Glutamatergic neuron (in vitro differentiated cells): ENCODE measurements at regions not wholly inside any gene's neighbourhood (a gene's known extent, or its start where the extent isn't known, plus 50 kb on each side); places are given as distances from the start of the nearest gene placed in this dataset.

ENCODE experiments used
- DNase-seq: peaks from one replicate; pipeline ENCODE4 v3.0.0; 2022
- H3K27ac Mint-ChIP-seq: one replicate; pipeline ENCODE4 v1.8.0; 2020; ENCODE audit warnings: mild to moderate bottlenecking, mixed read lengths, inconsistent platforms; ENCODE audit not compliant: unreplicated experiment
- H3K27me3 Mint-ChIP-seq: one replicate; pipeline ENCODE4 v1.8.0; 2020; ENCODE audit warnings: mild to moderate bottlenecking, moderate library complexity, mixed read lengths, inconsistent platforms; ENCODE audit not compliant: unreplicated experiment
- H3K36me3 Mint-ChIP-seq: one replicate; pipeline ENCODE4 v1.8.0; 2020; ENCODE audit warnings: mild to moderate bottlenecking, mixed read lengths, inconsistent platforms; ENCODE audit not compliant: unreplicated experiment
- H3K4me1 Mint-ChIP-seq: one replicate; pipeline ENCODE4 v1.8.0; 2020; ENCODE audit warnings: mild to moderate bottlenecking, low read depth, mixed read lengths, inconsistent platforms; ENCODE audit not compliant: unreplicated experiment
- H3K4me3 Mint-ChIP-seq: one replicate; pipeline ENCODE4 v1.8.0; 2020; ENCODE audit warnings: mild to moderate bottlenecking, mixed read lengths, inconsistent platforms; ENCODE audit not compliant: unreplicated experiment
- H3K9me3 Mint-ChIP-seq: one replicate; pipeline ENCODE4 v1.8.0; 2020; ENCODE audit warnings: mild to moderate bottlenecking, moderate library complexity, mixed read lengths, inconsistent platforms; ENCODE audit not compliant: unreplicated experiment
- CTCF ChIP-seq: fragments of 200-600 bp; sonication (generic); IDR thresholded peaks from one replicate; pipeline ENCODE4 v1.5.0; 2021; ENCODE audit not compliant: partially characterized antibody, unreplicated experiment

GRCh38 chr16:22739077-22739476, 74.9 kb upstream of the HS3ST2 start:
- TF ChIP-seq CTCF, result no peak
- H3K4me1 Mint-ChIP-seq, result peaks cover 8% of the 10 kb centered on the region
- H3K27me3 Mint-ChIP-seq, result no peaks in the 10 kb centered on the region
- no peak for DNase-seq
- H3K27ac Mint-ChIP-seq, result no peak overlapping the region
- H3K36me3 Mint-ChIP-seq, result peaks cover 6% of the 10 kb centered on the region
- no peak overlapping the region for H3K4me3 Mint-ChIP-seq
- H3K9me3 Mint-ChIP-seq, result peaks cover 3% of the 10 kb centered on the region

GRCh38 chr16:22743401-22743800, 70.6 kb upstream of the HS3ST2 start:
- DNase-seq, result no peak
- peaks cover 4% of the 10 kb centered on the region for H3K4me1 Mint-ChIP-seq
- H3K36me3 Mint-ChIP-seq, result peaks cover 13% of the 10 kb centered on the region
- H3K9me3 Mint-ChIP-seq, result peaks cover 2% of the 10 kb centered on the region
- no peaks in the 10 kb centered on the region for H3K27me3 Mint-ChIP-seq
- TF ChIP-seq CTCF, result no peak
- H3K27ac Mint-ChIP-seq, result no peak overlapping the region
- H3K4me3 Mint-ChIP-seq, result no peak overlapping the region

- H3K9me3 Mint-ChIP-seq, result peaks cover 2% of the 10 kb centered on the region
- H3K36me3 Mint-ChIP-seq, result peaks cover 4% of the 10 kb centered on the region
- no peak overlapping the region for H3K27ac Mint-ChIP-seq
- TF ChIP-seq CTCF, result no peak
- no peak overlapping the region for H3K4me3 Mint-ChIP-seq
- H3K4me1 Mint-ChIP-seq, result peaks cover 3% of the 10 kb centered on the region
- peaks cover 2% of the 10 kb centered on the region for H3K27me3 Mint-ChIP-seq
- no peak for DNase-seq
Observed at GRCh38 chr16:22751104-22751667, 62.8 kb upstream of the HS3ST2 start.

GRCh38 chr16:22751685-22752084, 62.3 kb upstream of the HS3ST2 start:
- peaks cover 2% of the 10 kb centered on the region for H3K9me3 Mint-ChIP-seq
- no peak for TF ChIP-seq CTCF
- no peak overlapping the region for H3K4me3 Mint-ChIP-seq
- H3K27ac Mint-ChIP-seq, result no peak overlapping the region
- H3K4me1 Mint-ChIP-seq, result peaks cover 6% of the 10 kb centered on the region
- H3K36me3 Mint-ChIP-seq, result peaks cover 4% of the 10 kb centered on the region
- no peak for DNase-seq
- H3K27me3 Mint-ChIP-seq, result peaks cover 2% of the 10 kb centered on the region

GRCh38 chr16:22753451-22753850, 60.5 kb upstream of the HS3ST2 start:
- H3K27ac Mint-ChIP-seq, result no peak overlapping the region
- no peak for TF ChIP-seq CTCF
- DNase-seq, result no peak
- H3K9me3 Mint-ChIP-seq, result peaks cover 2% of the 10 kb centered on the region
- H3K4me3 Mint-ChIP-seq, result no peak overlapping the region
- H3K36me3 Mint-ChIP-seq, result no peaks in the 10 kb centered on the region
- H3K27me3 Mint-ChIP-seq, result peaks cover 2% of the 10 kb centered on the region
- H3K4me1 Mint-ChIP-seq, result peaks cover 7% of the 10 kb centered on the region
